Lower leg skin (tissue), 3 donors: ENCODE measurements at regions not wholly inside any gene's neighbourhood (a gene's known extent, or its start where the extent isn't known, plus 50 kb on each side); places are given as distances from the start of the nearest gene placed in this dataset.

Source experiments
- POLR2A ChIP-seq, 2 donors: fragments of 450-650 bp; IDR thresholded peaks; one replicate each; pipeline ENCODE4 v1.6.1; 2016 to 2017; ENCODE audit warnings: antibody characterized with exemption in 2 of 2, mild to moderate bottlenecking in 1 of 2, moderate library complexity in 1 of 2
- TF ChIP-seq, protein P1 (sequence below), 3 donors: fragments of 450-650 bp; IDR thresholded peaks; one replicate each; pipeline ENCODE4 v1.5.1; 2016; ENCODE audit warnings: antibody characterized with exemption in 3 of 3, mild to moderate bottlenecking in 3 of 3, moderate library complexity in 2 of 3

DNA sequence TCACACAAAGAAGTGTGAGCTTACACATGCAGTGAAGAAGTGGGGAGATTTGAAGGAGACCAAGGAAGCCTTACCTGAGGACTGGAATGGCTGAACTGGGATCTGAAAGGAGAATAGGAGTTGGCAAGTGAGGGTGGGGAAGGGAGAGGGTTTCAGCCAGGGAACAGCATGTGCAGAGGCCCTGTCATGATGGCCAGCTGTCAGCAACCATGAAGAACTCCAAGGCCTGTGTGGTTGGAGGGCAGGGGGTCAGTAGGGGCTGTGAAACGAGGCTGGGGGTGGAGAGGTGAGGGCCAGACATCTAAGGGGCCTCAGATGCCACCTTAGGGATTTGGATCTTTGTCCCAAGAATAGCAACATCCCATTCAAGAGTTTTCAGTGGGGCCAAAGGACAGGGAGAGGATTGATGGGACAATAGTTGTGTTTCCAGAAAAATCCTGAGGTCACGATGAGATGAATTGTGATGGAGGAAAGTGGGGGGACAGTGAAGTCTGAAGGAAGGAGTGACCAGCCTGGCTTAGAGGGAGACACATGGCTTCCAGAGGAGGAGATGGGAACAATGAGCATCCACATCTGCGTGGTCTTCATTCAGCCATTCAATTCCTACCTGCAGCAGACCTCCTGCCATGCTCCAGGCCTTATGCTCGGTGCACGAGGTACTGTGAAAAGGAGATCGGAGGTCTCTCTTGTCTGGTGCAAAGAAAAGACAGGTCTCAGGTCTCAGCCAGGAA, 187.6 kb downstream of the MATN1 start:
- TF ChIP-seq, protein P1, sequence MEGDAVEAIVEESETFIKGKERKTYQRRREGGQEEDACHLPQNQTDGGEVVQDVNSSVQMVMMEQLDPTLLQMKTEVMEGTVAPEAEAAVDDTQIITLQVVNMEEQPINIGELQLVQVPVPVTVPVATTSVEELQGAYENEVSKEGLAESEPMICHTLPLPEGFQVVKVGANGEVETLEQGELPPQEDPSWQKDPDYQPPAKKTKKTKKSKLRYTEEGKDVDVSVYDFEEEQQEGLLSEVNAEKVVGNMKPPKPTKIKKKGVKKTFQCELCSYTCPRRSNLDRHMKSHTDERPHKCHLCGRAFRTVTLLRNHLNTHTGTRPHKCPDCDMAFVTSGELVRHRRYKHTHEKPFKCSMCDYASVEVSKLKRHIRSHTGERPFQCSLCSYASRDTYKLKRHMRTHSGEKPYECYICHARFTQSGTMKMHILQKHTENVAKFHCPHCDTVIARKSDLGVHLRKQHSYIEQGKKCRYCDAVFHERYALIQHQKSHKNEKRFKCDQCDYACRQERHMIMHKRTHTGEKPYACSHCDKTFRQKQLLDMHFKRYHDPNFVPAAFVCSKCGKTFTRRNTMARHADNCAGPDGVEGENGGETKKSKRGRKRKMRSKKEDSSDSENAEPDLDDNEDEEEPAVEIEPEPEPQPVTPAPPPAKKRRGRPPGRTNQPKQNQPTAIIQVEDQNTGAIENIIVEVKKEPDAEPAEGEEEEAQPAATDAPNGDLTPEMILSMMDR (IDR thresholded peaks at IDR 0.05): no peak
- no peak for TF ChIP-seq POLR2A (IDR thresholded peaks at IDR 0.05)
